GM19023 (cell line): ENCODE measurements at regions not wholly inside any gene's neighbourhood (a gene's known extent, or its start where the extent isn't known, plus 50 kb on each side); places are given as distances from the start of the nearest gene placed in this dataset.
"Not testable (repeated sequence)": the region's sequence is repeated elsewhere in the genome, so short reads cannot be mapped to it uniquely, and the experiment has no call there.

Experiments used
- ATAC-seq: cut with Tn5 transposase; IDR thresholded peaks from one replicate; pipeline ENCODE4 v1.9.1; 2021; ENCODE audit warnings: mild to moderate bottlenecking, moderate library complexity; ENCODE audit not compliant: unreplicated experiment

DNA sequence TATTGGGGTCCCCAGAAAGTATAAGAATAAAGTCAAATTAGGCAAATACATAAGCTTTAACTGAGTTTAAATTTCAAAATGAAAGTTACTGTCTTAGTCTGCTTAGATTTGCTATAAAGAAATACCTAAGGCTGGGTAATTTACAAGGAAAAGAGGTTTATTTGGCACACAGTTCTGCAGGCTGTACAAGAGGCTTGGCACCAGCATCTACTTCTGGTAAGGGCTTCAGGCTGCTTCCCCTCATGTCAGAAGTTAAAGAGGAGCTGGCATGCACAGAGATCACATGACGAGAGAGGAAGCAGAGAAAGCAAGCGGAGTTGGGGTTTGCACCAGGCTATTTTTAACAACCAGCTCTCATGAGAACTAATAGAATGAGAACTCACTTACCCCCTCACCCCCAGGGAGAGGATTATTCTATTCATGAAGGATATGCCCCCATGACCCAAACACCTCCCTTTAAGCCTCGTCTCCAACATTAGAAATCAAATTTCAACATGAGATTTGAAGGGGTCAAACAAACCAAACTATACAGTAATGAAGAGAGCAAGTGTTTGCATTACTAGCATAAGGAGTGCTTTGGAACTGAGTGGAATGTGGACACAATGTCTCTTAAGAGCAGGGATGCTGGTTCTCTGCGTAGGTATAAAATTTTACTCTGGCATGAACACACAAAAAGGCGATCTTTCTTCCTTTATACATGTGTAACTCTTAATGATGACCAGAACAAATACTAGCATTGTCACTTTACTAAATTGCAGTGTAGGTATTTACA, 292.8 kb upstream of the PMFBP1 start:
- no peak for ATAC-seq

DNA sequence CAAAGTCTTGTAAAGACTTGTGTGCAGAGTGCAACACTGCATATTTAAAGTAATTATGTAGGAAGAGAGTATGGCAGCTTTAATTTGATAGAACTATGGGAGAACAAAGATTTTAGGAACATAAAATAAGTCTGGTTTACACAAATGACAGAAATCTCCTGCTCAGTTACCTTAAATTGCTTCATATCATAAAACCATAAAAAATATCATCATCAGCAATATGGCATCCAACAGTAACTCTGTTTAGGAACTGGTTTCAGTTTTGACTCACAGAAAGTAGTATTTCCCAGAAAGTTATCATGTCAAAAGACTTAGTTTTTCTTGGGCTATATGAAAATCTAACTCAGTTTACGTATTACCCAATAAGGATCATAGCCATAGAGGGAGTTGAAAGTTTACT, 292.1 kb upstream of the PMFBP1 start:
- ATAC-seq = no peak

DNA sequence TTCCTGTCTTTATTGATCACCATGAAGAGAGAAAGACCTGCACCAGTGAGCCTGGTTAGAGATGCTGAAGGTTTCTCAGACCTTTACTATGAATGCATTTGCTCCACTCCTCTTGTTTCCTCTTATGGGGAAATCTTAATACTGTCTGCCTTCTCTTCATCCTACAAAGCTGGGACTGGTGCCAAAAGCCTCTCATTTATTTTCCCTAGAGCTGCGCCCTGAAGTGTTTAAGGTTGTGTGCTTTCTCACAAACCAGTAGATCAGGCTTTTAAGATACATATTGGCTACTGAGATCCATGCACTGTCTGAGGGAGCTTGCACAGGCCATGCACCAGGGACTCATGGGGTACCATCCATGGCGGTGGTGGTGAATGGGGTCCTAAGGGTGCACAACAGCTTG, 286.1 kb upstream of the PMFBP1 start:
- ATAC-seq = no peak

DNA sequence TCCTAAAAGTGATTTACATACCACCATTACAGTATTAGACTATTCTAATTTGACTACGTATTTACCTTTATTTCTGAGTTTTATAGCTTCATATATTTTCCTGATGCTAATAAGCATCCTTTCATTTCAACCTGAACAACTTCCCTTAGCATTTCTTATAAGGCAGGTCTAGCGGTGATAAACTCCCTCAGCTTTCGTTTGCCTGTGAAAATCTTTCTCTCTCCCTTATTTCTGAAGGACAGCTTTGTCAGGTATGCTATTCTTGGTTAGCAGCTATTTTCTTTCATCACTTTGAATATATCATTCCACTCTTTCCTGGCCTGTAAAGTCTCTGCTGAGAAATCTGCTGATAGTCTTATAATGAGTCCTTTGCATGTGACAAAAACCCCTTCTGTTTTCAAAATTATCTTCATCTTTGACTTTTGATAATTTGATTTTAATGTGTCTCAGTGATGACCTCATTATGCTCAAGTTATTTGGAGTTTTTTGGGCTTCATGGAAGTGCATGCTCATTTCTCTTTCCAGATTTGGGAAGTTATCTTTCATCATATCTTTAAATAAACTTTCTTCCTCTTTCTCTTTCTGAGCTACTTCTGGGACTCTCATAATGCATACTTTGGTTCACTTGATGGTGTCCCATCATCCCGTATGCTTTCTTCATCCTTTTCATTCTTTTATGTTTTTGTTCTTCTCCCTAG, 285.4 kb upstream of the PMFBP1 start:
- ATAC-seq = no peak

DNA sequence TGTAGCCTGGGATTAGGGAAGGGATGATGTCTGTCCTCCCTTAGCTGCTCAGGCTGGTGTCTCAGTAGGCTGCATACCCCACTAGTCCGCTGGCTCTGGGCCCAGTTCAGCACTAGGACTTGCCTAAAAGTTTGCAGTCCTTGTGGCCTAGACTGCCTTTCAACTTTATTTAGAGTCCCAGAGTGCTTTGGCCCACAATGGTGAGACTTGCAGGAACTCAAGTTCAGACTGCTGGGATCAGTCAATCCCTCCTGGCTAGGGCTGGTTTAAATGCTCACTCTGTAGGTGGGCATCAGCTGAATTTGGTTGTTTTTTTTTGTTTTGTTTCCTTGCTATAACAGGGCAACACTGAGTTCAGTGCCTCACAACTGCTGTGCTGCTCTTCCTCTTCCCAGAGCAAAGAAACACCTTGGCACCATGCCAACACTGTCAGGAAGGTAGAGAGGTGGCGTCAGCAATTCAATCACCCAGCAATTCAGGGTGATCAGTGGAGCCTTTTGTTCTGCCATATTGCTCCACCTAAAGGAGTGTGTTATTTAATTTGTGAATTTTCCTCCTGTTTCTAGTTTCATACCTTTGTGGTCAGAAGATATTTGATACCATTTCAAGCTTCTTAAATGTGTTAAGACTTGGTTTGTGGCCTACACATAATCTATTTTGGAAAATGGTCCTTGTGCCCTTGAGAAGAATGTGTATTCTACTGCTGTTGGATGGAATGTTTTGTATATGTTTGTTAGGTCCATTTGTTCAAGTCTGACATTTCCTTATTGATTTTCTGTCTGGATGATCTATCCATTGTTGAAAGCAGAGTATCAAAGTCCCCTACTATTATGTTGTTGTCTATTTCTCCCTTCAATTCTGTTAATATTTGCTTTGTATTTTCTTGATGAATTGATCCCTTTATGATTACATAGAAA, 284.0 kb upstream of the PMFBP1 start:
- no peak for ATAC-seq

DNA sequence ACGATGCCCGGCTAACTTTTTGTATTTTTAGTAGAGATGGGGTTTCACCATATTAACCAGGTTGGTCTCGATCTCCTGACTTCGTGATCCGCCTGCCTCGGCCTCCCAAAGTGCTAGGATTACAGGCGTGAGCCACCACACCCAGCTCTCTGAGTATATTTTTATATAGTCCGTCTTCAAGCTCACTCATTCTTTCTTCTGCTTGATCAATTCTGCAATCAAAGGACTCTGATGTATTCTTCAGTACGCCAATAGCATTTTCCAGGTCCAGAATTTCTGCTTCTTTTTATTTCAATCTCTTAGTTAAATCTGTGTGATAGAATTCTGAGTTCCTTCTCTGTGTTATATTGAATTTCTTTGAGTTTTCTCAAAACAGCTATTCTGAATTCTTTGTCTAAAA, 281.9 kb upstream of the PMFBP1 start:
- ATAC-seq = not testable (repeated sequence)

DNA sequence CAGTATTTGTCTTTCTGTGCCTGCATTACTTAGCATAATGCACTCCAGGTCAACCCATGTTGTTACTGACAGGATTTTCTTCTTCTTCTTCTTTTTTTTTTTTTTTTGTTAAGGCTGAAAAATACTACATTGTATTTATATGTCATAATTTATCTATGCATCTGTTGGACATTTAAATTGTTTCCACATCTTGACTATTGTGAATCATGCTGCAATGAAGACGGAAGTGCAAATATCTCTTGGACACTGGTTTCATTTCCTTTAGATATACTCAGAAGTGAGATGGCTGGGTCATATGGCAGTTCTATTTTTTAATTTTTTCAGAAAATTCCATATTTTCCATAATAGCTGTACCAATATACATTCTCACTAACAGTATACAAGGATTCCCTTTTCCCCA, 272.7 kb upstream of the PMFBP1 start:
- ATAC-seq = no peak

DNA sequence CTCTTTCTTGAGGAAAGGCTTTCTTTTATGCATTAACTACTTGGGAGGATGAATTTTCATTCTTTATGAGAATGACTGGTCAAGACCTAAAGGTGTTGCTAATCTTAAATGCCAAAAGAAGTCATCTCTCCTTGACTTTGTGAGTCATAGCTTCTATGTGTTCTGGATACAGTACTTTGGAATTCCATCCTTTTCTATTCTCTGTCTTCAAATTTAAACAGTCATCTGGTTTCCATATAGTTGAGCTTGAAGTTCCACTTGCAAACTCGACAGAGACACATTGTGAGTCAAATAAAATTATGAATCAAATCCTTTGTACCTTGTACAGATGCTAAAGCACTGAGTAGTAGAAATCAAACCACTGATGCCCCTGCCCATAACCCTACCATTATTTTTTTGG, 271.9 kb upstream of the PMFBP1 start:
- no peak for ATAC-seq

DNA sequence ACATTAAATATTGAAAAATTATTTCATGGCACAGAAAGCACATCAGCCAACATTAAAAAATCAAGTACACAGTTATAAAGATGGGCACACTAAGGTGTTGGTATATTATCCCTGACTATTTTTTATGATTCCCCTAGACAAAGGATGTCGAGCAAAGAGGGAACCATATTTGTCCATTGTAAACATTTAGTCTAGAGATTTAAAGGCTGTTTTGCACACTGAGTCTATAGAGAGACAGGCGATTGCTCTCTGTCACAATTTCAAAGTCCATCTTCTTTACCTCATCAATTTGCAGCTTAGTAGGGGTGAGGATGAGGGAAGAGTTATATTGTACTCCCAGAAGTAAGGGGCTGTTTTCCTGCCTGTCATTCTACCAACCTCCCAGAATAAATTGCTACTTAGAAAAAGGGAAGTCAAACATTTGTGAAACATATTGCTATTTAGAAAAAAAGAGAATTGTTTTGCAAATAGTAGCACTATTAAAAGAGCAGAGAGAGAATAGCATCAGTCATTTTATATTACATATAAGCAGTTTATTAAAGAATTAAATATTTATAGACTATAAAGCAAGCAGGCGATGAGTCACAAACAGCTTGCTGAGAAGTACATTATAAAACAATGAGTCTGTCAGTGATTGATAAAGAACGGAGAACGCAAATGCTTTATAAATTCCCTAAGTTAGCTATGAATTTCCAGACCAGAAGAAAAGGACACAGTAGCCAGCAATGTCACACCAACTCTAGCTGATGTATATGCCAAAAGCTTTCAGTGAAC, 270.6 kb upstream of the PMFBP1 start:
- ATAC-seq = no peak

DNA sequence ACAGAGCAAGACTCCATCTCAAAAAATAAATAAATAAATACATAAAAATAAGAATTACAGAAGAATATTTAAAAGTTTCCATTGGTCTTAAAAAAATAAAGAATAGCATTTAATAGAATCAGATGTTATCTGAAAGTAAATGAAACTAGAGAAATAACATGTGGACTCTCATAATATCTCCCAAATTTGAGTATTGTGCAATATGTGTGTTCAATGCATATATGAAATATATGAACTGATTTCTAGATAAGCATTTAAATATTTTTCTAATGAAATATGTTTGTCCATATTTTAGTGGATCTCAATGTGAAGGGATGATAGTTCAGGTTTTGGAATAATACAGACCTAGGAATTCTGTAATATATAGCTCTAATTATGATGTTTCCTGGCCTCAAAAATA, 265.9 kb upstream of the PMFBP1 start:
- ATAC-seq = no peak

DNA sequence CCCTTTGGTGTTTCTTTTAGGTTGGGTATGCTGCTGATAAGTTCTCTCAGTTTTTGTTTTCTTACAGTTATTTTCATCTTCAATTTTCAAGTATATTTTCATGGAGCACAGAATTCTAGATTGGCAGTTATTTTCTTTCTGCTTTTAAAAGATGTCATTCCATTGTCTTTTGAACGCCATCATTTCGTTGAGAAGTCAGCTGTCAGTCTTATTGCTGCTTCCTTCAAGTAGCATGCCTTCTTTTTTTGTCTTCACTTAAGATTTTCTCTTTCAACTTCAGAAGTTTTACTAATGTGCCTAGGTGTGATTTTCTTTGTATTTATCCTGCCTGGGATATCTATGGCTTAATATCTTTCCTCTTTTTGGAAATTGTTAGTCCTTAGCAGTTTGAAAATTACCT, 262.2 kb upstream of the PMFBP1 start:
- no peak for ATAC-seq

DNA sequence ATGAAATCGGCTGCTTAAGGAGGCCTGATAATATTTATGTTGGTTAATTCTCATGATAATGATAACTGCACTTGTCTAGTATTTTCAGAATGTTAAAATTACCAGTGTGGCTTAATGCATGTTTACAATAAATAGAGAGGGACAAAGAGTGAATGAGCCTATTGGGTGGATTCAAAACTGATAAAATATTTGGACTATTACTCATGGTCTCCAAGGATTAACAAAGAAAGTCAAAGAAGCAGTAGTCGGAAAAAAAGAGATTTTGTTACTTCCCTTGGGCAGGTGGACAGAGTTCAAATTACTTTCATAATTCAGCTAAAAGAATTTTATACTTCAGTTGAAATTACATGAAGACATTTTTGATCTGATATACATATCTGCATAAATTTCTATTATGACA, 258.2 kb upstream of the PMFBP1 start:
- ATAC-seq = no peak

DNA sequence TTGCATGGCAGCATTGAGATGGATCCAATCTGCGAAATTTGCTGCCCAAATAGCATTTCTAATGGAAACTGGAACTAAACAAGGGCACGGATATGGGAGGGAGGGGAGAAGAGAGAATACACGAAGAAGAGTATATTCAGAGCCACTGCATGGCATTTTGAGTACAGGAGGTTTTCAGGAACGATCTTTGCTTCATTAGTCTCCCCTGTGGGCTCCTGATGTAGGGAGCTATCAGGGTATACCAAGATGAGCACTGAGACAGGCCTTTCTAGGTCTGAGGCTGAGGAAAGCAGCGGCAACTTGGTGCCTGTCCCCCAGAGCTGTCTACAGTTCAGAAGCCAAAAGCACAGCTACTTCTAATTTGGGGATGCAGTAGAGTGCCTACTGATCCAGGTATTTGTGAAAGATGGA, 257.7 kb upstream of the PMFBP1 start:
- ATAC-seq = no peak

DNA sequence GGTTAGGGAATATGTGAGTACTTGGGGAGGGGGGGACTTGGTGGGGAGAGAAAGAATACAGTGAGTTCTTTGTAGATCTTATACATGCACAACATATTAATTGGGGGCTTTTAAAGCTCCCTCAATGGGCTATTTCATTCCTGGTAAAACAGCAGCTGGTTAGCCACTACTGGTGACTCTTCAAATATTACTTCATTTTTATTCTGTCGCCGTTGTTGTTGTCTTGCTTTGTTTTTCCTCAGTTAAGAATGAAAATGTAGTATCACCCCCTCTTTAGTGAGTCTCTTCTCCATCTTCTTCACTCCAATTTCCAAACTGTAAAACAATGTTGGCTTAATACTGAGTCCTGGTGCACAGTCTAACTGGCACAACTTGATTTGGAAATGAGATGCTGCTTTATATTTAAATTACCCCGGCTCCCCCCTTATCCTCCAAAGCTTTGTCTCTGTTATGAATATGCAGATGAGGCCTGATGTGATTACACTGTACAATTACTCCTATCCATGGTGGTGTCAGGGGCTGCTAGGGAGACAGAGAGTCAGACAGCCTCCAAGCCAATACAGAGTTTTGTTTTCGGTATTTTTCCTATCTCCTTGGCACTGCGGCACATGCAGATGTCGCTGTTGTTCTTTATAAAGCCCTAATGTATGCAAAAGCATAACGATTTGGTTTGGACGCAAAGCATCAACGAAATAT, 256.9 kb upstream of the PMFBP1 start:
- no peak for ATAC-seq

DNA sequence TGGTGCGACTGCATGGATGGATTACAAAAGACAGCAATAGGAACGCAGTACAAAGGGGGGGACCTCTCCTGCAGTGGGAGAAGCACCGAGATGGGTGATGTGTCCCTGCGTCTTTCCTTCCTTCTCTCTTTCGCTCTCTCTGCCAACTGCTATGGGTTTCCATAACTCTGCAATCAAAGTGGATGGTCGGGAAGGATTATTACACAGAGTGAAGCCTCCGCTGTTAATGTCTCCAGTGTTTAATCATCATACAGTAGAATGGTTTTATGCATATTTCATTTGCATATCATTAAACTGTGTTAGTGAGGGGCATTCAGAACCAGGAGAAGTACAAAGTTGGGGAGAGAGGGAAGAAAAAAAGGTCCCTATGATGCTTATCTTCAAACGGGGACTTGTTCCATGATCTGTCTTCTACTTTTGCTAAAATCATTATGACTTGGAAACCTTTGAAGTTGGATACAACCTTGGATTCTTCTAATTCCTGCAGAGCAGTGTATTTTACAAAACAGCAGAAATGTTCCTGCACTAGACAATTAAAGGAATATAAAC, 255.9 kb upstream of the PMFBP1 start:
- no peak for ATAC-seq

DNA sequence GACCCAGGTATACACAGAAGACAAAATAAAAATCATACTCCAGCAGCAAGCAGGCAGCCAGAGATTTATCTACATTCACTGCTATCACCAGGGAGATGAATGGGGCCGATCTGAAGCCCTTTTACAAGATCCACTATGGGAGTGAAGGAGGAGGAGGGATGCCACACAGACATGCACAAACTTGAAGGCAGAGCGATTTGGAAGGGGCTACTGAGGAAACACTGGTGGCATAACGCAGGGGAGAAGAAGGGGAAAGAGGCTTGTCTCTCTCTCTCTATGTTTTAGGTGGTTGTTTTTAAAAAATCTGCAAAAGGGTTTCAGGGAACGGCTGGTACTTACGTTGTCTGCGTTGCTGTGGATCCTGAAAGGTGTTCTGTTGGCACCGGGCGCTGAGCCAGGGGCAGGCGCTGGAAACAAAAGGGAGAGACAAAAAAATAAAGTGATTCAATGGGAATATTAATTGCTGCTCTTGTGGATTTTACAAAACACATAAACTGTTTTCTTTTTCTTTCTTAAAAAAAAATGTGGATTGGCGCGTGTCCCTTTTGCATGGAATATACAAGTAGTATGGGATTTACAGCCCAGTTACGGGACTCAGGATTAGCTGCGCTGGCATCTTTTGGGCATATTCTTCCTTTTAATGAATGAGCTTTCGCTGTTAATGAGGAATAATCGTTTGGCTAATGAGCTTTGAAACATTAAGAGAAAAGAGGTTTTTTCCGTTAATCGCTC, 255.3 kb upstream of the PMFBP1 start:
- ATAC-seq = no peak

DNA sequence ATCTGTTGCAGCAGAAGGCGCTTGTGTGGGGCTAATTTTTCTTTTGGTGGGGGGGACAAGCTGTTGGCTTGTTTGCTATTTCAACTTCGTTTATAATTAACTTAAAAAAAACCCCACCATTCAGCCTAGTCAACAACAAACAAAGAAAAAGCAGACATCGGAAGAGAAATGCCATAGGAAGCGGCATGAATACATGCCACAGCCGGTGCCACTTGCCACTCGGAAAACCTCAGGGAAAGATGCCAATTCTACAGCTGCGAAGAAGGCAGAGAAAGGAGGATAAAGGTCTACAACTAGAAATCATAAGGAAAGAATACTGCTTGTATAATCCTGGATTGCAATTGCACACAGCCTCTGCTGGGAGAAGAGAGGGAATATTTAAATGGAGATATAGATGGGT, 254.4 kb upstream of the PMFBP1 start:
- no peak for ATAC-seq

DNA sequence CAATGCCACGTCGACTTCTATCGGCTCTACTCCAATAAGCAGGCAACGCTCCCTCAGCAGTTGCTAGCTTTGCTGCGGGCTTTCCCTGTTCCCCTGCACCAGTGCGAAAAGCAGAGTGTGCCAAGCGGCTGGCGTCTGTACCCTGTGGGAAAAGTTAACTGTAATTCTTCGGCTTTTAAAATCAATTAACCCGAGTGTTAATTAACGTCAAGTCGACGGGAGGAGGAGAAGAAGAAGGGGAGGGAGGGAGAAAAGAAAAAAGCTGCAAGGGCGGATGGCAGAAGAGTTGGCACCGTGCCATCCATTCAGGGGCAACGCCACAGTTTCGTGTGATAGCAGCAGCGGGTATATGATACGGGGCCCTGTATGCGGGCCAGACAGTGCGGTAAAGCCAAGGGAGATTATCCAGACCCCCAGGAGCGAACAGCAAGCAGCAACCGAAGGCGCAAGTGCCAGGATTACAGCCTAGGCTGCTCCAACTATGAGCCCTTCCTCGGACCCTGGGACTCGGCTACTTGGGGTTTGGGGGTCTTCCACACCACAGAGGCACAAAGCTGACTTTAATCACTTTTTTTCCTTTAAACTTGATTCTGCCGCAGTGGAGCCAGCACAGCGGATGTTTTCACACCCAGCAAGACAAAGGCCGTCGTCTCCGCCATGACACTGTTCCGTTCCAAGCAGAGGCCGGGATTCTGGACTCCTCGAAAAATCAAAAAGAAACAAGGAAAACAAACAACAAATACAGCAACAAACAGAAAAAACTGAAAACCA, 253.8 kb upstream of the PMFBP1 start:
- no peak for ATAC-seq

DNA sequence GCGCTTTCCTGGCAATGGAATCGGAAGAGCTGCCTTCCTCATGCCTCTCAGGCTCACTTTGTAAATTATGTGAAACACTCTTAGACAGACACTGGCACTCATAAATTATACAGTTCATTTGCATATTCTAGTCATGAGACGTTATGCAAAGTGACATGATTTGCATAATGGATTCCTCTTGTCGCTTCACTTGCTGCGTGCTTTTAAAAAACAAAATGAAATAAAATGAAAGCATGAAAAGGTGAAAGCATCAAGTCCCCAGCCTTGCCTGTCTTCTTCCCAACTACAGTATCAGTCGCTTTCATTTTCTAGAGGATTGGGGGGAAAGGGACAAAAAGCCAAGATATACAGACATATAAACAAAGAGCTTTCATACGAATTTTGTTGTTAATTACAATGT, 252.8 kb upstream of the PMFBP1 start:
- ATAC-seq = no peak
